ENCODE measurements at regions not wholly inside any gene's neighbourhood (a gene's known extent, or its start where the extent isn't known, plus 50 kb on each side); places are given as distances from the start of the nearest gene placed in this dataset.

DNA sequence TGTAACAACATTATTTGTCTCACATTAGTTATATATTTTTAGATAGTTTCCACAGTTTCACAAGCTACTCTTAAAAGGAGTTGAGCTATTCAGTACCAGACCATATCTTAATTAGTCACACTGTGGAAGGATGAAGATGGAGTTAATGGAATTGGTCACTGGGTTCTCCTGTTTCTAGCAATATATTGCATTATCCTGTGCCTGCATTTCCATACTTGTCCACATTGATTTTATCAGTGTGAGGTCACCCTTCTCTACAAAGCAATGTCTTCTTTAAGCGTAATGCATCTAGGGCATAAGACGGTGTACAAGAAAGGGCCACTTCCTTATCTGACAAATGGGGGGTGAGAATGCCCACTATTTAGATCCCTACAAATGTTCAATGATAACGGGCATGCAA lies 216.8 kb upstream of the TANK start:
- H3K27me3 ChIP-seq: no peaks in the 10 kb centered on the region
- no peak overlapping the region for H3K27ac ChIP-seq
- H3K4me1 ChIP-seq: peaks cover 0 to 6% of the 10 kb centered on the region in 2 donors
- H3K4me3 ChIP-seq: no peak overlapping the region
- no peaks in the 10 kb centered on the region for H3K9me3 ChIP-seq
- TF ChIP-seq, protein P1, sequence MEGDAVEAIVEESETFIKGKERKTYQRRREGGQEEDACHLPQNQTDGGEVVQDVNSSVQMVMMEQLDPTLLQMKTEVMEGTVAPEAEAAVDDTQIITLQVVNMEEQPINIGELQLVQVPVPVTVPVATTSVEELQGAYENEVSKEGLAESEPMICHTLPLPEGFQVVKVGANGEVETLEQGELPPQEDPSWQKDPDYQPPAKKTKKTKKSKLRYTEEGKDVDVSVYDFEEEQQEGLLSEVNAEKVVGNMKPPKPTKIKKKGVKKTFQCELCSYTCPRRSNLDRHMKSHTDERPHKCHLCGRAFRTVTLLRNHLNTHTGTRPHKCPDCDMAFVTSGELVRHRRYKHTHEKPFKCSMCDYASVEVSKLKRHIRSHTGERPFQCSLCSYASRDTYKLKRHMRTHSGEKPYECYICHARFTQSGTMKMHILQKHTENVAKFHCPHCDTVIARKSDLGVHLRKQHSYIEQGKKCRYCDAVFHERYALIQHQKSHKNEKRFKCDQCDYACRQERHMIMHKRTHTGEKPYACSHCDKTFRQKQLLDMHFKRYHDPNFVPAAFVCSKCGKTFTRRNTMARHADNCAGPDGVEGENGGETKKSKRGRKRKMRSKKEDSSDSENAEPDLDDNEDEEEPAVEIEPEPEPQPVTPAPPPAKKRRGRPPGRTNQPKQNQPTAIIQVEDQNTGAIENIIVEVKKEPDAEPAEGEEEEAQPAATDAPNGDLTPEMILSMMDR (IDR thresholded peaks at IDR 0.05): no peak
- intact Hi-C loops (cut with DNase I): no loop called here
- no peak for DNase-seq (ENCODE audit: low spot score in 2 of 2)
- H3K36me3 ChIP-seq: no peaks in the 10 kb centered on the region

DNA sequence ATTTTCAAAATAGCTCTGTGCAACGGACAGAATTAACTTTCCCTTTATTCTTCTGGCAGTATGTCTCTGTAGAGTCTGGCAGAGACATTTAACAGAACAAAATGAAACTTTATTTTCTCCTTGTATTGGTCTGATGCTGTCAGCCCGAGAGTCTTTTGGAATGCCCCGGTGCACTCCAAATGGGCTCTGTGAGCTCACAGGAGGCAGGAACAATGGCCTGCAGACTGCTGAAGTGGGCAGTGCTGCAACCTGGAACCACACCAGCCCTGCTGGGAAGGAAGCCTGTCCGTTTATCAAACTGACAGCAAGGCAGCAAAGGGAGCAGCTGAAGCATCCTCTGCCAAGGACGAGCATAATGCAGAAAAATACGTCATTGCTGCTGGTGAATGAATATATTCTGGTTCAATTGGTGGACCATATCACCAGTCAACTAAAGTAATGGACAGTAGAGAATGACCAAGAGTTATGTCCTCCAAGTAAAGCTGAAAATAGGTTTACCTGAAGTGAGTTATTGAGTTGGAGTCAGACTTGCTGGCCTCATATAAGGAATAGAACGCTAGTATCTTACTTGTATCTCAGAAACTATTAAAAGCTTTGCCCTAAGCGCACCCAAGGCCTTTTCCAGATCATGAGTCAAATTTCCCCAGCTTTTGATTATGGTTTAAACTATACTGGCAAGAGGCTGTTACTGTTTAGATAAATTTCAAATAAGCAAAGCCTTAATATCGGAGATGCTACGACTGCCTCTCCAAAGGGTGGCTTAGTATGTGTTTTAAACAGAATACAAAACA lies 207.6 kb upstream of the TANK start:
- TF ChIP-seq, protein P1 (IDR thresholded peaks at IDR 0.05): no peak
- H3K27me3 ChIP-seq: no peaks in the 10 kb centered on the region
- H3K4me1 ChIP-seq: peaks cover 0 to 17% of the 10 kb centered on the region in 2 donors
- no peaks in the 10 kb centered on the region for H3K36me3 ChIP-seq
- H3K9me3 ChIP-seq: no peaks in the 10 kb centered on the region
- no peak for DNase-seq (ENCODE audit: low spot score in 2 of 2)
- peak overlapping the region; percentile 54 to 58 for H3K27ac ChIP-seq
- H3K4me3 ChIP-seq: peak overlapping the region; percentile 32 to 40
- intact Hi-C loops (cut with DNase I): loop anchor here (10.0 kb wide), 1 partner anchor 288 kb away; no protein-coding TSS in a partner anchor

DNA sequence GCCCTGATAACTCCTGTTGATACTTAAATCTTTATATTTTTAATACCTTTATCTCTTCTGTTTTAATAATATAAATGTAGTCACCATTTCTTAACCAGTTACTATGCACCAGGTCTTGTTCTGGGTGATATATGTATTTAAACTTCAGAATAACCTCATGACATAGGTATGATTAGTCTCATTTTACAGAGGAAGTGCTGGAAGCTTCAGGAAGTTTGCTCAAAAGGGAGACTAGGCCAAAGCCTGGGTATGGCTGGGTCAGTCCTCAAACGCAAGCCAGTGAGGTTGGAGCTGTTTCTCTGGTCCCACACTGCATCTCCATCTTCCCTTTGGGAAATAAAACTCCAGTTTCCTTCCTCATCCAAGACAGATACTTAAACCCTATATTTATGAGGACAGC lies 204.7 kb upstream of the TANK start:
- DNase-seq (ENCODE audit: low spot score in 2 of 2): no peak
- TF ChIP-seq, protein P1 (IDR thresholded peaks at IDR 0.05): no peak
- intact Hi-C loops (cut with DNase I): loop anchor here (10.0 kb wide), 1 partner anchor 291 kb away; no protein-coding TSS in a partner anchor
- Histone ChIP-seq H3K4me3 (no peak overlapping the region), H3K27ac (peak overlapping the region; percentile 69 to 82), H3K4me1 (peaks cover 0 to 17% of the 10 kb centered on the region in 2 donors), H3K9me3 (no peaks in the 10 kb centered on the region), H3K27me3 (no peaks in the 10 kb centered on the region), H3K36me3 (no peaks in the 10 kb centered on the region)

DNA sequence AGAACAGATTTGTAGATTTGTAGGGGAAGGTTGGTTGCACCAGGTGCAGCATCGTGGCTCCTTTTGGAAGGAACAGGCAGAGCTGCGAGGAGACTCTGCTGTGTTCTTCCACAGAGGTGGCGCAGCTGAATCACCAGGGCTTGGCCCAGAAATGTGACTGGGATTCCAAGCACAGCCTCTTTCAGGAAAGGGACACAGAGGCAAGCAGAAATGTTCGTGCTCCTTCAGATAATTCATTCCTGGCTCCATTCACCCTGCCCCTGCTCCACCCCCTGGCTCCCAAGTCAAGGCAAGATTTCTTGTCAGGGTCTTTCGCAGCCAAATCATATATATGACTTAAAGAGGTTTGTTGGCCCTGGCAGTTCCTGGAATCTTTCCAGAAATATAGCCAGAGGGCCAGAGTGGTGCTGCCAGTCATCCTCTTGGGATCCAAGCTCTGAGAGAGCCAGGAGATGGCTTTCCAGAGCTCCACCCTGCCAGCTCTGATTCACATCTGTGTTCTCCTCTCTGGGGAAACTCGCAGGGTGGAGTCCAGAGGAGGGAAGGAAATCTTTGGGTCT lies 203.9 kb upstream of the TANK start:
- Histone ChIP-seq H3K4me1 (peaks cover 0 to 17% of the 10 kb centered on the region in 2 donors), H3K4me3 (peak overlapping the region in 1 of 2 donors; percentile 31), H3K27ac (peak overlapping the region; percentile 69 to 82), H3K9me3 (no peaks in the 10 kb centered on the region), H3K27me3 (no peaks in the 10 kb centered on the region), H3K36me3 (no peaks in the 10 kb centered on the region)
- intact Hi-C loops (cut with DNase I): loop anchor here (10.0 kb wide), 1 partner anchor 292 kb away; no protein-coding TSS in a partner anchor
- DNase-seq (ENCODE audit: low spot score in 2 of 2): peak; percentile 11 to 82
- TF ChIP-seq, protein P1 (IDR thresholded peaks at IDR 0.05): no peak

DNA sequence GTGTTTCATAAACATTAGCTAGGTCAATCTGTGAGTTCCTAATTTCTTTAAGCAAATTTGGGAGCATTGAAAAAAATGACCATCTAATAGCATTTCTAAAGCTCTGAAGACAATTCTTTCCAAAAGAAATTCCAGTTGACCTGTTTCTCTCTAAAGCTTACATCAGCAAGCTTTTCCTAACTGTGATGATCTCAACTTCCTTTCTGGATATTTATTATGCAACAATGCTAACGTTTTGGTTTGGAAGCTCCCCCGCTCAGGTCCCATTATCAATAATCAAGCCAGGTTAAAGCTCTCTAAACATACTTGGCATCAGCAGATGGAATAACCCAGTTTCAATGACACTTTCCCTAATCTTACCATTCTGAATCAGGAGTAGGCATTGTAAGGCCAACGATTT lies 196.3 kb upstream of the TANK start:
- H3K4me3 ChIP-seq: no peak overlapping the region
- H3K36me3 ChIP-seq: no peaks in the 10 kb centered on the region
- H3K9me3 ChIP-seq: no peaks in the 10 kb centered on the region
- DNase-seq (ENCODE audit: low spot score in 2 of 2): no peak
- TF ChIP-seq, protein P1 (IDR thresholded peaks at IDR 0.05): no peak
- H3K27ac ChIP-seq: no peak overlapping the region
- H3K4me1 ChIP-seq: no peaks in the 10 kb centered on the region
- no peaks in the 10 kb centered on the region for H3K27me3 ChIP-seq
- intact Hi-C loops (cut with DNase I): loop anchor here (10.0 kb wide), 1 partner anchor 709 kb away; no protein-coding TSS in a partner anchor

Data from ascending aorta (tissue), 2 donors.